A673 (cell line): ENCODE measurements at regions not wholly inside any gene's neighbourhood (a gene's known extent, or its start where the extent isn't known, plus 50 kb on each side); places are given as distances from the start of the nearest gene placed in this dataset.

Experiments used
- EZH2 ChIP-seq: fragments of 200-600 bp; sonication (generic); IDR thresholded peaks from 2 replicates; pipeline ENCODE4 v1.6.1; 2017; ENCODE audit warnings: borderline replicate concordance, low read depth, mild to moderate bottlenecking, mixed read lengths, antibody characterized with exemption, low read length; ENCODE audit not compliant: poor library complexity, severe bottlenecking
- TF ChIP-seq, protein P1 (sequence below): fragments of 300-800, 200-600 bp; sonication (generic); conservative IDR thresholded peaks from 2 replicates; pipeline ENCODE4 v1.5.1; 2017; ENCODE audit warnings: low read depth, mild to moderate bottlenecking, antibody characterized with exemption, low read length, moderate library complexity, mixed read lengths

DNA sequence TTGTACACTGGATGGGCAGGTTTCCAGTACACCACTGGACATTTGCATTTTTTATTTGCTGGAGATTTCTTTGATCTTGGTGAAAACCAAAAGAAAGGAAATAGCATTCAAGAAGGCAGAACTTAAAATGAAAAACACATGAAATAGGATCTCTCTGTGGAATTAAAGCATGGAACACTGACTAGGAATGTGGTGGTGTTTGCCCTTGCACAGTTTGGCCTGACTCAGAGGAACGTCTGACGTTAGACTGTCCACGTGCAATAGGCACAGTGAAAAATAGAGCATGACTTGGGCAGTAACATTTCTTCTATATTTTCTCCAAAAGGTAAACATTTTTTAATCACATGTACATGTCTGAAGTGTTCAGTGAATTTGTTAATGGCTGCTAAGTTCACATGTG lies 474.1 kb upstream of the PRICKLE1 start:
- TF ChIP-seq, protein P1, sequence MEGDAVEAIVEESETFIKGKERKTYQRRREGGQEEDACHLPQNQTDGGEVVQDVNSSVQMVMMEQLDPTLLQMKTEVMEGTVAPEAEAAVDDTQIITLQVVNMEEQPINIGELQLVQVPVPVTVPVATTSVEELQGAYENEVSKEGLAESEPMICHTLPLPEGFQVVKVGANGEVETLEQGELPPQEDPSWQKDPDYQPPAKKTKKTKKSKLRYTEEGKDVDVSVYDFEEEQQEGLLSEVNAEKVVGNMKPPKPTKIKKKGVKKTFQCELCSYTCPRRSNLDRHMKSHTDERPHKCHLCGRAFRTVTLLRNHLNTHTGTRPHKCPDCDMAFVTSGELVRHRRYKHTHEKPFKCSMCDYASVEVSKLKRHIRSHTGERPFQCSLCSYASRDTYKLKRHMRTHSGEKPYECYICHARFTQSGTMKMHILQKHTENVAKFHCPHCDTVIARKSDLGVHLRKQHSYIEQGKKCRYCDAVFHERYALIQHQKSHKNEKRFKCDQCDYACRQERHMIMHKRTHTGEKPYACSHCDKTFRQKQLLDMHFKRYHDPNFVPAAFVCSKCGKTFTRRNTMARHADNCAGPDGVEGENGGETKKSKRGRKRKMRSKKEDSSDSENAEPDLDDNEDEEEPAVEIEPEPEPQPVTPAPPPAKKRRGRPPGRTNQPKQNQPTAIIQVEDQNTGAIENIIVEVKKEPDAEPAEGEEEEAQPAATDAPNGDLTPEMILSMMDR: no peak
- no peak for TF ChIP-seq EZH2
